ENCODE measurements at regions not wholly inside any gene's neighbourhood (a gene's known extent, or its start where the extent isn't known, plus 50 kb on each side); places are given as distances from the start of the nearest gene placed in this dataset.

DNA sequence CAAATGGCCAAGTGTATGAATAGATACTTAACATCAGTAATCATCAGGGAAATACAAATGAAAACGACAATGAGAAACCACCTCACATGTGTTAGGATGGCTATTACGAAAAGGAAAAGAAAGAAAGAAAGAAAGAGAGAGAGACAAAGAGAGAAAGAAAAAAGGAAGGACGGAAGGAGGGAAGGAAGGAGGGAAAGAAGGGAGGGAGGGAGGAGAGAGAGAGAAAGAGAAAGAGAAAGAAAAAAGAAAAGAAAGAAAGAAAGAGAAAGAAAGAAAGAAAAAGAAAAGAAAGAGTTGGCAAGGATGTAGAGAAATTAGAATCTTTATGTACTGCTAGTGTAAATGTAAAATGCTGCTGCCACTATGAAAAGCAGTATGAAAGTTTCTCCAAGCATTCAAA is 90.7 kb upstream of the DPT start:
- peaks cover 4% of the 10 kb centered on the region for H3K27me3 Mint-ChIP-seq (ENCODE audit: unreplicated experiment)
- H3K4me1 Mint-ChIP-seq (ENCODE audit: unreplicated experiment), result no peaks in the 10 kb centered on the region
- no peaks in the 10 kb centered on the region for H3K36me3 Mint-ChIP-seq (ENCODE audit: low read depth, unreplicated experiment)
- no peak overlapping the region for H3K27ac Mint-ChIP-seq (ENCODE audit: unreplicated experiment)
- no peaks in the 10 kb centered on the region for H3K9me3 Mint-ChIP-seq (ENCODE audit: unreplicated experiment)
- no peak for DNase-seq (ENCODE audit: low spot score)
- TF ChIP-seq, protein P1, sequence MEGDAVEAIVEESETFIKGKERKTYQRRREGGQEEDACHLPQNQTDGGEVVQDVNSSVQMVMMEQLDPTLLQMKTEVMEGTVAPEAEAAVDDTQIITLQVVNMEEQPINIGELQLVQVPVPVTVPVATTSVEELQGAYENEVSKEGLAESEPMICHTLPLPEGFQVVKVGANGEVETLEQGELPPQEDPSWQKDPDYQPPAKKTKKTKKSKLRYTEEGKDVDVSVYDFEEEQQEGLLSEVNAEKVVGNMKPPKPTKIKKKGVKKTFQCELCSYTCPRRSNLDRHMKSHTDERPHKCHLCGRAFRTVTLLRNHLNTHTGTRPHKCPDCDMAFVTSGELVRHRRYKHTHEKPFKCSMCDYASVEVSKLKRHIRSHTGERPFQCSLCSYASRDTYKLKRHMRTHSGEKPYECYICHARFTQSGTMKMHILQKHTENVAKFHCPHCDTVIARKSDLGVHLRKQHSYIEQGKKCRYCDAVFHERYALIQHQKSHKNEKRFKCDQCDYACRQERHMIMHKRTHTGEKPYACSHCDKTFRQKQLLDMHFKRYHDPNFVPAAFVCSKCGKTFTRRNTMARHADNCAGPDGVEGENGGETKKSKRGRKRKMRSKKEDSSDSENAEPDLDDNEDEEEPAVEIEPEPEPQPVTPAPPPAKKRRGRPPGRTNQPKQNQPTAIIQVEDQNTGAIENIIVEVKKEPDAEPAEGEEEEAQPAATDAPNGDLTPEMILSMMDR (IDR thresholded peaks at IDR 0.05; ENCODE audit: unreplicated experiment), result no peak
- no peak overlapping the region for H3K4me3 Mint-ChIP-seq (ENCODE audit: unreplicated experiment)

DNA sequence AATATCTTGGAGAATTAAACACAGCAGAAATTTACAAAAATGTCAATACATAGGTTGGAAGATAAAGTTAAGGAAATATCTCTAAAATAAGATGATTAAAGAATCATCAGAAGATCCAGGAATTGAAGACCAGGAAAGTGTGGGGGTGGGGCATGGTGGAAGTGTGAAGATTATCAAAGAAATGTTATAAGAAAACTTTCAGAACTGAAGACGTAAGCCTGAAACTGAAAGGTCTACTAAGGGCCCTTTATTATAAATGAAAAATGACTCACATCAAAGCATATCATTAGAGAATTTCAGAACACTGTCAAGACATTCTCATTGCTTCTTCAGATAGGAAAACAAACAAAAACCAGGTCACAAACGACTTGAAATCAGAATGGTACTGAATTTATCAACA is 92.4 kb upstream of the DPT start:
- TF ChIP-seq, protein P1 (IDR thresholded peaks at IDR 0.05; ENCODE audit: unreplicated experiment), result no peak
- no peak for DNase-seq (ENCODE audit: low spot score)
- no peaks in the 10 kb centered on the region for H3K4me1 Mint-ChIP-seq (ENCODE audit: unreplicated experiment)
- H3K9me3 Mint-ChIP-seq (ENCODE audit: unreplicated experiment), result no peaks in the 10 kb centered on the region
- H3K4me3 Mint-ChIP-seq (ENCODE audit: unreplicated experiment), result no peak overlapping the region
- H3K27me3 Mint-ChIP-seq (ENCODE audit: unreplicated experiment), result peaks cover 2% of the 10 kb centered on the region
- H3K36me3 Mint-ChIP-seq (ENCODE audit: low read depth, unreplicated experiment), result no peaks in the 10 kb centered on the region
- no peak overlapping the region for H3K27ac Mint-ChIP-seq (ENCODE audit: unreplicated experiment)

- DNase-seq (ENCODE audit: low spot score), result no peak
- TF ChIP-seq, protein P1 (IDR thresholded peaks at IDR 0.05; ENCODE audit: unreplicated experiment), result no peak
- Mint-ChIP-seq H3K36me3 (ENCODE audit: low read depth, unreplicated experiment) (no peaks in the 10 kb centered on the region), H3K9me3 (ENCODE audit: unreplicated experiment) (no peaks in the 10 kb centered on the region), H3K27me3 (ENCODE audit: unreplicated experiment) (peaks cover 2% of the 10 kb centered on the region), H3K4me1 (ENCODE audit: unreplicated experiment) (no peaks in the 10 kb centered on the region), H3K4me3 (ENCODE audit: unreplicated experiment) (no peak overlapping the region), H3K27ac (ENCODE audit: unreplicated experiment) (no peak overlapping the region)
Observed at GRCh38 chr1:168822911-168823310, 93.9 kb upstream of the DPT start.

- Mint-ChIP-seq H3K27me3 (ENCODE audit: unreplicated experiment) (peaks cover 2% of the 10 kb centered on the region), H3K4me1 (ENCODE audit: unreplicated experiment) (no peaks in the 10 kb centered on the region), H3K9me3 (ENCODE audit: unreplicated experiment) (no peaks in the 10 kb centered on the region), H3K4me3 (ENCODE audit: unreplicated experiment) (no peak overlapping the region), H3K36me3 (ENCODE audit: low read depth, unreplicated experiment) (no peaks in the 10 kb centered on the region), H3K27ac (ENCODE audit: unreplicated experiment) (no peak overlapping the region)
- no peak for DNase-seq (ENCODE audit: low spot score)
- TF ChIP-seq, protein P1 (IDR thresholded peaks at IDR 0.05; ENCODE audit: unreplicated experiment), result no peak
Observed at GRCh38 chr1:168823988-168824387, 95.0 kb upstream of the DPT start.

- DNase-seq (ENCODE audit: low spot score), result no peak
- no peaks in the 10 kb centered on the region for H3K4me1 Mint-ChIP-seq (ENCODE audit: unreplicated experiment)
- no peaks in the 10 kb centered on the region for H3K9me3 Mint-ChIP-seq (ENCODE audit: unreplicated experiment)
- no peak overlapping the region for H3K27ac Mint-ChIP-seq (ENCODE audit: unreplicated experiment)
- no peak overlapping the region for H3K4me3 Mint-ChIP-seq (ENCODE audit: unreplicated experiment)
- no peaks in the 10 kb centered on the region for H3K36me3 Mint-ChIP-seq (ENCODE audit: low read depth, unreplicated experiment)
- TF ChIP-seq, protein P1 (IDR thresholded peaks at IDR 0.05; ENCODE audit: unreplicated experiment), result no peak
- H3K27me3 Mint-ChIP-seq (ENCODE audit: unreplicated experiment), result peaks cover 2% of the 10 kb centered on the region
Observed at GRCh38 chr1:168824418-168825065, 95.5 kb upstream of the DPT start.

Measured in endothelial cell (in vitro differentiated cells).